HG03439 (cell line): ENCODE measurements at regions not wholly inside any gene's neighbourhood (a gene's known extent, or its start where the extent isn't known, plus 50 kb on each side); places are given as distances from the start of the nearest gene placed in this dataset.

Experiments used
- ATAC-seq: cut with Tn5 transposase; IDR thresholded peaks from one replicate; pipeline ENCODE4 v1.9.1; 2021; ENCODE audit warnings: mild to moderate bottlenecking, moderate library complexity; ENCODE audit not compliant: unreplicated experiment

GRCh38 chr2:13005761-13006335 is 289.1 kb downstream of the TRIB2 start:
- ATAC-seq = no peak

- no peak for ATAC-seq
These were observed 289.7 kb downstream of the TRIB2 start for GRCh38 chr2:13006426-13006825.

GRCh38 chr2:13006829-13007717 is 290.3 kb downstream of the TRIB2 start:
- peak; percentile 89 for ATAC-seq

GRCh38 chr2:13009027-13009642 is 292.4 kb downstream of the TRIB2 start:
- ATAC-seq = no peak

GRCh38 chr2:13010283-13010682 is 293.5 kb downstream of the TRIB2 start:
- ATAC-seq = no peak

- ATAC-seq = no peak
These were observed 298.0 kb downstream of the TRIB2 start for GRCh38 chr2:13014783-13015182.

- no peak for ATAC-seq
These were observed 299.0 kb downstream of the TRIB2 start for GRCh38 chr2:13015532-13016320.

GRCh38 chr2:13018490-13018889 is 301.8 kb downstream of the TRIB2 start:
- ATAC-seq = no peak

- no peak for ATAC-seq
These were observed 303.0 kb downstream of the TRIB2 start for GRCh38 chr2:13019781-13020180.

GRCh38 chr2:13020469-13020868 is 303.7 kb downstream of the TRIB2 start:
- ATAC-seq = no peak

GRCh38 chr2:13021470-13021957 is 304.8 kb downstream of the TRIB2 start:
- no peak for ATAC-seq

- no peak for ATAC-seq
These were observed 313.9 kb downstream of the TRIB2 start for GRCh38 chr2:13030606-13031005.

- no peak for ATAC-seq
These were observed 318.1 kb downstream of the TRIB2 start for GRCh38 chr2:13034861-13035260.

- ATAC-seq = no peak
These were observed 319.1 kb downstream of the TRIB2 start for GRCh38 chr2:13035866-13036265.

GRCh38 chr2:13040043-13040442 is 323.3 kb downstream of the TRIB2 start:
- ATAC-seq = no peak

- no peak for ATAC-seq
These were observed 329.9 kb downstream of the TRIB2 start for GRCh38 chr2:13046557-13047165.

GRCh38 chr2:13050764-13051163 is 334.0 kb downstream of the TRIB2 start:
- no peak for ATAC-seq

GRCh38 chr2:13052547-13052946 is 335.8 kb downstream of the TRIB2 start:
- no peak for ATAC-seq

- ATAC-seq = no peak
These were observed 339.6 kb downstream of the TRIB2 start for GRCh38 chr2:13056259-13056843.

GRCh38 chr2:13057671-13058070 is 340.9 kb downstream of the TRIB2 start:
- ATAC-seq = no peak
